ENCODE measurements at regions not wholly inside any gene's neighbourhood (a gene's known extent, or its start where the extent isn't known, plus 50 kb on each side); places are given as distances from the start of the nearest gene placed in this dataset.
"Not testable (repeated sequence)": the region's sequence is repeated elsewhere in the genome, so short reads cannot be mapped to it uniquely, and the experiment has no call there.

DNA sequence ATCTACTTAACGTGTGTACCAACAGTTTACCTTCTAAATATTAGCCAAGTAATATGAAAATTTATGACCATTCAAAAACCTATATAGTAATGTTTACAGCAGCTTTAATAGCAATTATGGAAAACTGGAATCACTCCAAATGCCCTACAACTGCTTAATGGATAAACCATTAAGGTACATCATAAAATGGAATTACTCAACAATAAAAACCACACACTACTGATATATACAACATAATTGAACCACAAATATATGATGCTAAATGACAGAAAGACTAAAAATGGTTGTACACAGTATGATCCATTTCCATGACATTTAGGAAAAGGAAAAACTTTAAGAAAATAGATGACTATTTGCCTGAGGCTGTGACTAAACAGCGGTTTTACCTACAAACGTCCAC, 467.1 kb upstream of the EPHA6 start:
- H2AFZ ChIP-seq (ENCODE audit: low read length), result no peak overlapping the region
- no peak for DNase-seq (ENCODE audit: low read depth in 2 of 2)
- H3K79me2 ChIP-seq (ENCODE audit: control insufficient read depth, insufficient read depth, low read length), result no peaks in the 10 kb centered on the region
- no peaks in the 10 kb centered on the region for H3K27me3 ChIP-seq (ENCODE audit: control insufficient read depth, insufficient read depth, low read length)
- no peak for TF ChIP-seq CTCF (conservative IDR thresholded peaks at IDR 0.05 in 1 of 2, IDR thresholded peaks at IDR 0.05 in 1 of 2; ENCODE audit: low read depth in 1 of 2, low read length in 2 of 2)
- no peak for TF ChIP-seq EZH2 (IDR thresholded peaks at IDR 0.05; ENCODE audit: low read length, missing control alignments)
- no peaks in the 10 kb centered on the region for H4K20me1 ChIP-seq (ENCODE audit: control insufficient read depth, extremely low read depth, insufficient read depth, low read length)
- H3K27ac ChIP-seq (ENCODE audit: insufficient read depth, low read length), result no peak overlapping the region
- no peaks in the 10 kb centered on the region for H3K36me3 ChIP-seq (ENCODE audit: control insufficient read depth, insufficient read depth, low read length)
- no peak overlapping the region for H3K9ac ChIP-seq (ENCODE audit: insufficient read depth, low read length)
- H3K4me3 ChIP-seq (replicated peaks in 1 of 4; ENCODE audit: control extremely low read depth in 1 of 4, insufficient read depth in 1 of 4, low read depth in 3 of 4, low read length in 4 of 4), result no peak overlapping the region
- H3K9me3 ChIP-seq (ENCODE audit: control insufficient read depth, insufficient read depth, low read depth, low read length), result no peaks in the 10 kb centered on the region
- H3K4me1 ChIP-seq (ENCODE audit: control insufficient read depth, extremely low read depth, insufficient read depth, low read length), result no peaks in the 10 kb centered on the region
- H3K4me2 ChIP-seq (ENCODE audit: extremely low read depth, insufficient read depth, low read length), result no peak overlapping the region

DNA sequence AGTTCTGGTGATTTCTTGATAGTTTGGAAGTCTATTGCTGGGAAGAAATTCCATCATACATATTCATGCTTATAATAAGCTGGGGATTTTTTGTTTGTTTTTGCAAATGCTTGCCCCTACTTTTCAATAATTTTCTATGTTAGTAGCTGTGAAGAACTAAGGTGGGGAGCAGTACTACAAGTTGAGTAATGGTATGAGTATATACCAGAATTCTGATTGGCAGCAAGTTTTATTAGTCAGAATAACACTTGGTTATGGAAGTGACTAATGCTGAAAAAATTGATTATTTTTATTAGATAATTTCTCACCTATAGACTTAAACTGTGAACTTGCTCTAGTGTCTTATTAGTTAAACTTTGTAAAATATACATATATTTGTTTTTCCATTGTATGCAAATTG, 462.8 kb upstream of the EPHA6 start:
- not testable (repeated sequence) for H3K4me1 ChIP-seq (ENCODE audit: control insufficient read depth, extremely low read depth, insufficient read depth, low read length); H3K36me3 ChIP-seq (ENCODE audit: control insufficient read depth, insufficient read depth, low read length); H2AFZ ChIP-seq (ENCODE audit: low read length); H3K4me2 ChIP-seq (ENCODE audit: extremely low read depth, insufficient read depth, low read length); H3K27ac ChIP-seq (ENCODE audit: insufficient read depth, low read length); H3K27me3 ChIP-seq (ENCODE audit: control insufficient read depth, insufficient read depth, low read length); H4K20me1 ChIP-seq (ENCODE audit: control insufficient read depth, extremely low read depth, insufficient read depth, low read length); H3K9ac ChIP-seq (ENCODE audit: insufficient read depth, low read length); H3K9me3 ChIP-seq (ENCODE audit: control insufficient read depth, insufficient read depth, low read depth, low read length); H3K79me2 ChIP-seq (ENCODE audit: control insufficient read depth, insufficient read depth, low read length); H3K4me3 ChIP-seq (replicated peaks in 1 of 4; ENCODE audit: control extremely low read depth in 1 of 4, insufficient read depth in 1 of 4, low read depth in 3 of 4, low read length in 4 of 4)
- peak in 1 of 2 donors; percentile 12 for DNase-seq (ENCODE audit: low read depth in 2 of 2)

- H4K20me1 ChIP-seq (ENCODE audit: control insufficient read depth, extremely low read depth, insufficient read depth, low read length), result no peaks in the 10 kb centered on the region
- H3K9ac ChIP-seq (ENCODE audit: insufficient read depth, low read length), result no peak overlapping the region
- H2AFZ ChIP-seq (ENCODE audit: low read length), result no peak overlapping the region
- no peaks in the 10 kb centered on the region for H3K79me2 ChIP-seq (ENCODE audit: control insufficient read depth, insufficient read depth, low read length)
- TF ChIP-seq CTCF (conservative IDR thresholded peaks at IDR 0.05 in 1 of 2, IDR thresholded peaks at IDR 0.05 in 1 of 2; ENCODE audit: low read depth in 1 of 2, low read length in 2 of 2) (no peak), EZH2 (IDR thresholded peaks at IDR 0.05; ENCODE audit: low read length, missing control alignments) (no peak)
- no peak overlapping the region for H3K4me3 ChIP-seq (replicated peaks in 1 of 4; ENCODE audit: control extremely low read depth in 1 of 4, insufficient read depth in 1 of 4, low read depth in 3 of 4, low read length in 4 of 4)
- no peaks in the 10 kb centered on the region for H3K9me3 ChIP-seq (ENCODE audit: control insufficient read depth, insufficient read depth, low read depth, low read length)
- no peak overlapping the region for H3K4me2 ChIP-seq (ENCODE audit: extremely low read depth, insufficient read depth, low read length)
- H3K4me1 ChIP-seq (ENCODE audit: control insufficient read depth, extremely low read depth, insufficient read depth, low read length), result no peaks in the 10 kb centered on the region
- no peaks in the 10 kb centered on the region for H3K36me3 ChIP-seq (ENCODE audit: control insufficient read depth, insufficient read depth, low read length)
- no peak overlapping the region for H3K27ac ChIP-seq (ENCODE audit: insufficient read depth, low read length)
- H3K27me3 ChIP-seq (ENCODE audit: control insufficient read depth, insufficient read depth, low read length), result no peaks in the 10 kb centered on the region
- no peak for DNase-seq (ENCODE audit: low read depth in 2 of 2)
These were observed 460.3 kb upstream of the EPHA6 start for GRCh38 chr3:96354106-96354505.

DNA sequence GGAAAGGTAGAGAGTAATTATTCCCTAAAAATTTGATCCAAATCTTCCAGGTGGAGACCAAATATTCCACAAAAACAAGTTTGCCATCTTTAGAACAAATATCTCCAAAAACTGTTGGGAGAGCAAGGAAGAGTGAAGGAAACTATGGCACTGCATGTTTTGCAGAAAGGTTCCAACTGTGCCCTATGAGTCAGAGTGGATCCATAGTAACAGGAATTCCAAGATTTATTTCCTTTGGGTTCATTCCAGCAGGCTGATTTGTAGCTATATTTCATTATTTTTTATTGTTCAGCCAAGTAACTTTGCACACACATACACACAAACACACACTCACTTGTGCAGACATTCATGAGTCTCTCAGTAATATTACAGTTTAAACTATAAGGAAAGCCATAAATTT, 459.7 kb upstream of the EPHA6 start:
- DNase-seq (ENCODE audit: low read depth in 2 of 2), result peak in 1 of 2 donors; percentile 47
- Histone ChIP-seq H3K79me2 (ENCODE audit: control insufficient read depth, insufficient read depth, low read length) (no peaks in the 10 kb centered on the region), H3K36me3 (ENCODE audit: control insufficient read depth, insufficient read depth, low read length) (no peaks in the 10 kb centered on the region), H2AFZ (ENCODE audit: low read length) (no peak overlapping the region), H3K9me3 (ENCODE audit: control insufficient read depth, insufficient read depth, low read depth, low read length) (no peaks in the 10 kb centered on the region), H3K27ac (ENCODE audit: insufficient read depth, low read length) (no peak overlapping the region), H3K4me2 (ENCODE audit: extremely low read depth, insufficient read depth, low read length) (no peak overlapping the region), H3K4me3 (replicated peaks in 1 of 4; ENCODE audit: control extremely low read depth in 1 of 4, insufficient read depth in 1 of 4, low read depth in 3 of 4, low read length in 4 of 4) (no peak overlapping the region), H3K4me1 (ENCODE audit: control insufficient read depth, extremely low read depth, insufficient read depth, low read length) (no peaks in the 10 kb centered on the region), H3K9ac (ENCODE audit: insufficient read depth, low read length) (no peak overlapping the region), H4K20me1 (ENCODE audit: control insufficient read depth, extremely low read depth, insufficient read depth, low read length) (no peaks in the 10 kb centered on the region), H3K27me3 (ENCODE audit: control insufficient read depth, insufficient read depth, low read length) (no peaks in the 10 kb centered on the region)
- TF ChIP-seq EZH2 (IDR thresholded peaks at IDR 0.05; ENCODE audit: low read length, missing control alignments), result no peak
- TF ChIP-seq CTCF (conservative IDR thresholded peaks at IDR 0.05 in 1 of 2, IDR thresholded peaks at IDR 0.05 in 1 of 2; ENCODE audit: low read depth in 1 of 2, low read length in 2 of 2), result no peak
